ENCODE measurements at regions not wholly inside any gene's neighbourhood (a gene's known extent, or its start where the extent isn't known, plus 50 kb on each side); places are given as distances from the start of the nearest gene placed in this dataset.
"Not testable (repeated sequence)": the region's sequence is repeated elsewhere in the genome, so short reads cannot be mapped to it uniquely, and the experiment has no call there.

DNA sequence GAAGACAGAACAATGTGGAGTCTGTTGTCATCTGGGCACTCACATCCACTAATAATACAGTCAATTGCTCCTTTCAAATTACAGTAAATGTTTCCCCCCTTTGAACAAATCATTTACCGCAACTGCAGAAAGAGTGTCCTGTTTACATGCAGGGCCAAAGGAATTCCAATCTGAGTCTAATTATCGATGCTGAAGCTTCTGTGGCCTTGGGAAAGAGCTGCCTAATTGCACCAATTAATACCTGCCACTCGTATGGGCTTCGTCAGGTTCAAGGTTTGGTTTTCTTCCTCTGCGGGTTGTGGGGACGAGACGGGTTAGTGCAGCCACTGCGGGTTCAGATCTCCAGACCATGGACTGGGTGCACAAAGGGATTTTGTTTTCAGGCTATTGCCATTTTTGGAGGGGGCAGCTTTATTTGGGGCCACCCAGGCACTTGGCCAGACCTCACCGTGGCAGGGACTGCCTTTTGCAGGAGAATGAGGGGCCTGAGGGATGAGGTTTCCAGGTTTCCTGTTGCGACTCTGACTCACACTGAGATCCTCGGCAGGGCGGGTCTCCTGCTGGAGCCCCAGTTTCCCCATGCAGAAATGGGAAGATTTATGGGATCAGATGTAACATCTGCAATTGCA is 147.6 kb downstream of the MIAT start:
- no peak for DNase-seq (ENCODE audit: low read depth, low spot score)

- DNase-seq (ENCODE audit: low read depth, low spot score): no peak
Measured at GRCh38 chr22:26806445-26807175, 149.2 kb downstream of the MIAT start.

- no peak for DNase-seq (ENCODE audit: low read depth, low spot score)
Measured at GRCh38 chr22:26811647-26811992, 154.2 kb downstream of the MIAT start.

DNA sequence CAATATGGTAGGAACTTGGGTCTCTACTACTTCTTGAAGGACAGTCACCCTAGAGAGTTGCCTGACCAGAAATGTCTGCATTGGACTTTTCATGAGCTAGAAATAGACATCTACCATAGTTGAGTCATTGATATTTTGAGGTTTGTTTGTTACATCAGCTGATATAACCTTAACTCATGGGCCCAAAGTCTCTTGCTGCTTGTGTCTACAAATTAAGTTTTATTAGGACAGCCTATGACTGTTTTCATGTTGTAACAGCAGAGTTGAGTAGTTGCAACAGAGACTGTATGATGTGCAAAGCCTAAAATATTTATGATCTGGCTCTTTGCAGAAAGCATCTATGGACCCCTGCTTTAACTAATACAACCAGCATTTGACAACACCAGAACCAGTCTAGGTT is 155.3 kb downstream of the MIAT start:
- DNase-seq (ENCODE audit: low read depth, low spot score): no peak

DNA sequence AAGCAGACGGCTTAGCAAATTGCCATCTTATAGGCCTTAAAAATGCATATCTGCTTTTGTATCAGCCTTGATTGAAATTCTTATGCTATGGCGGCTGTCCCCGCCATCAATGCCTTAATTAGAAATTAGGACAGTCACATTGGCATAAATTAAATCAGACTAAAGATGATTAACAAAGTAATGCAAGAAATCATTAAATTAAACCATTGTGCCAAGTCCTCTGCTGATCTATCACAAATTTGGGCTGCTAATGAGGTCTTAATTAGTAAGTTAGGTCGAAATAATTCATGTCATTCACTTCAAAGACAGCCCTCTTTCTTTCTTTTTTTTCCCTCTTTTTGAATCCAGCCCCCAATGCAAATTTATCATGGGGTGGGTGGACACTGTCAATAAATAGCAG is 159.3 kb downstream of the MIAT start:
- no peak for DNase-seq (ENCODE audit: low read depth, low spot score)

DNA sequence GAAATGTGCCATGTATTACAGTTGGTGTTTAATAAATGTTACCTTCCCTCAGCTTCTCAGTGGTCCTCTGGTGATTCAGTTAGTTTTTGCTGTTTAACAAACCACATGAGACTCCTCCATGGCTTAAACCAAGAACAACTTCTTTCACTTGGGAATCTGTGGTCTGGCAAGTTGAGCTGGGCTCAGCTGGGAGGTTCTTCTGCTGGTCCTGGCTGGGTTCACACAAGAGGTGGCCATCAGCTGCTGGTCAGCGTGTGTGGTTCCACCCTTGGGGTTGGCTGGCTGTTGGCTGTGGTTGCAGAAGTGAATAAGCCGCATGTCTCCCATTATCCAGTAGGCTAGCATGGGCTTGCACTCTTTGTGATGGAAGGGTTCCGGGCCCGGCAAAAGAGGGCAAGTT is 160.5 kb downstream of the MIAT start:
- DNase-seq (ENCODE audit: low read depth, low spot score): no peak

- DNase-seq (ENCODE audit: low read depth, low spot score): no peak
Measured at GRCh38 chr22:26821854-26822253, 164.5 kb downstream of the MIAT start.

DNA sequence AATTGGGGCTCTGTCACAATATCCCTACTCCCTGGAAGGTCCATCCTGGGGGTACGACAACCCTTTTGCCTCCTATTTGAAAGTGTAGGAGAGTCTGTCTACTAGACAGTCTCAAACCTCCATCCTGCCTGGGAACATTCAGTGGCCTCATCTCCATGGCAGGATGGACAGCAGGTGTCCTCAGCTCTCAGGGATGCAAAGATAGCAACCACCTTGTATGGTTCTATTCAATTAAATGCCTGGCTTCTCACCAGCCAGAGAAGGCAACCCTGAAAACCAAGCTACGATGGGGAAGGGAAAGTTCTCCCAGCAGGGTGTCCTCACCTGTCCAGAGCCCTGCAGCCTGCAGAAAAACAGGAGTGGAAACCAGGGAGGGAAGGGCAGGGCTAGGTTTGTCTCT is 164.9 kb downstream of the MIAT start:
- no peak for DNase-seq (ENCODE audit: low read depth, low spot score)

GRCh38 chr22:26823966-26824365 is 166.6 kb downstream of the MIAT start:
- no peak for DNase-seq (ENCODE audit: low read depth, low spot score)

DNA sequence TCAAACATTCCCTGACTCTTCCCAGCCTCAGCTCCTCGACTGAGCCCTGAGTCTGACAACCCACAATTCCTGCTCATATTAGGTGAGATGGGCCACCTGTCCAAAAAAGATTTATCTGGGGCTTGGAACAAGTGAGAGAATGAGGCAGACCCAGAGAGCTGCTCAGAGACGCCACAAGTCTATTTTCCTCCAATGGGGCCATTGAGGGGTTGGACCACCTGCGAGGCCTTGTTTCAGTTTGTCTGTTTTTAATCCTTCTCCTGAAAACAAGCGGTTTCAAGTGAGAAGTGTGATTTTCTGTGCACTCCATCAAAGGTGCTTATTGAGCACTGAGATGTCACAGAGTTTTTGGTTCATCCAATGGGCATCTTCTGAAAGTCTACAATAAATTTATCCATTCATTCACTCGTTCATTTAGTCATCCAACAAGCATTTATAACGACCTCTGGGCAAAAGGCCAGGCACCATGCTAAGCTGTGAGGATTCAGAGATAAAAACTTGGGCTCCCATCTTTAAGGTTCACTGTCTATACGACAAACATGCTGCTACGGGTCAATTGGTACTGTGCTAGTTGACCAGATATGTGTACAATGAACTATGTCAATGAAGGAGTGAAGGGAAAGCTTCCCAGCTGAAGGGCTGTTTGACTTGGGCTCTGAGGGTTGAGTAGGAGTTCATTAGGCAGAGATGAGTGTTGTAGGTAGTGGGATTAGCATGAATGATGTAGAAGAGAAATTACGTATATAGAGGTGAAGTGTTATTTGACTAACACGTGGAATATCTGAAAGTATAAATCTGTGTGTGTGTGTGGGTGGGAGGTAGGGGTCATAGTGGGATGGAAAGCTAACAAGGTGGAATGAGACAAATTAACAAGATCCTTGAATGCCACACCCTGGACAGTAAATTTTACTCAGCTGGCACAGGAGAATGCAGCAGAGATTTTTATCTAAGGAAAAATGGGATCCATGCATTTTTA is 168.9 kb downstream of the MIAT start:
- DNase-seq (ENCODE audit: low read depth, low spot score): no peak

DNA sequence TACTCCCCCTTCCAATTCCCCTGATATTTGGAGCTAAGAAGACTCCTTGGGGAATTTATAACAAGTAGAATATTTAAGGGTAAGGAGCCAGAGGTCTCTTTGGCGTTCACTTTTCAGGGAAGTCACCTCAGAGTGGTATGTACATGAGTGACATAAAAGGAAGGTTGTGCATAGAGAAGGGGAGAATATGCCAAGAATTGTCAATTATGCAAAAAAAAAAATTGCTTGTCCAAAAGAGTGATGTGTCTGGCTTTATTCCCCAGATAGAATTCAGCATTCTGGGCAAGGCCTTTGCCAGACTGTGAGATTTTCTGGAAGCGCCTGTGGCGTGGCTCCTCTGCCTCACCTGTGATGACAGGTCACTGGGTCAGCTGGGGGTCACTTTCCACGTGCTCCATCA is 170.2 kb downstream of the MIAT start:
- no peak for DNase-seq (ENCODE audit: low read depth, low spot score)

DNA sequence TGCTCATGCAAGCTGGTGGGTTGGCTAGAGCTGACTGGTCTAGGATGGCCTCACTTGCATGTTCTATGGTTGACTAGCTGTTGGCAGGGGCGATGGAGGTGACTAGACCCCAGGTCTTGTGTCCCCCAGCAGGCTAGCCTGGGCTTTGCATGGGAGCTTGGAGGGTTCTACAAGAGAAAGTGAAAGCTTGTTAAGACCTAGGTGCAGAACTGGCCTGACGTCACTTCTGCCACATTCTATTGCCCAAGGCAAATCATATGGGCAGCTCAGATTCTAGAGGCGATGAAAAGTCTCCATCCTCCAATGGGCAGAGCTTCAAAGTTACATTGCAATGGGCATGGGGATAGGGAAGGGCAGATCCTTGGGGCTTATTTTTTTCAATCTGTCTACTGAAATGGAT is 170.9 kb downstream of the MIAT start:
- DNase-seq (ENCODE audit: low read depth, low spot score): no peak

GRCh38 chr22:26830837-26831236 is 173.4 kb downstream of the MIAT start:
- no peak for DNase-seq (ENCODE audit: low read depth, low spot score)

GRCh38 chr22:26835023-26835422 is 177.6 kb downstream of the MIAT start:
- DNase-seq (ENCODE audit: low read depth, low spot score): no peak

GRCh38 chr22:26835929-26836528 is 178.6 kb downstream of the MIAT start:
- DNase-seq (ENCODE audit: low read depth, low spot score): peak; percentile 12

DNA sequence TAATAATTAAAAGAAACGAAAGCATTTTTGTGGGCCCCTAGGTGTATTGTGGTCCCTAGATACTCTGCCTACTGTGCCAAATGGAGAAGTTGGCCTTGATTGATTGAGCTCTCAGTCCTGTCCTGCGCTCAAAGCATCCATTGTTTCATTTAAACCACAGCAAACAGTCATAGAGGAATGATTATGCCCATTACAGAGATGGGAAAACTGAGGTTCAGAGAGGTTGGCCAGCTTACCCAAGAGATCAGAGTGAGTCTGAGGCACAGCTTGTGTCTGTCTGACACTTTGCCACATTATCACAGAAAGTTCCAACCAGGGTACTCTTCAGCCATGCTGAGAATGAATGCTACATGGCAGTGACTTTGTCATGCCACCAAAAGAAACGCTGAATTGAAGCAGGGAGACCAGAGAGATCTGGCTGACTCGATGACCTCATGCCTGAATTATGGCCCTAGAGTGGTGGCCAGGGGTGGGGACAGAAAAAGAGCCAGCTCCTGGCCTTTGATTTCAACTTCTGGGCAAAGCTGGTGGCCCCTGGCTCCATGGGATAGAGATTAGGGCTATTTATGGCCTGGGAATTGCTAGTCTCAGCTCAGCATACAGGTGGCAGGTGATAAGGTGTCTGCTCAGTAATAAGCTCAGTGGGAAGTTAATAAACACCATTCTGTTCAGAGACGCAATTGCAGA is 180.5 kb downstream of the MIAT start:
- no peak for DNase-seq (ENCODE audit: low read depth, low spot score)

DNA sequence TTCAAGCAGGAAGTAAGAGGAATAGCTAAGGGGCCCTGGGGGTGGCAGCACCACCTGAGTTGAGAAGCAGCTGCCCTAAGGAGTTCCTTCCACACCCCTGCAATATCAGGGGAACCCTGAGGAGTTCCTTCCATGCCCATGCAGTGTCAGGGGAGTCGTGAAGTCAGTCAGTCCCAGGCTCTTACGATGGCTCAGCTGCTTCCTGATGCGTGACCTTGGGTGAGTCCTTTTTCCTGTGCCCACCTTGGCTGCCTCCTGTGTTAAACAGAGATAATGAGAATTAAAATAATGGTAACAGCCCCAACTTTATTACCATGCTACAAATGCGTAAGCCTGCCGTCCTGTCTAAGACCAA is 181.1 kb downstream of the MIAT start:
- DNase-seq (ENCODE audit: low read depth, low spot score): no peak

DNA sequence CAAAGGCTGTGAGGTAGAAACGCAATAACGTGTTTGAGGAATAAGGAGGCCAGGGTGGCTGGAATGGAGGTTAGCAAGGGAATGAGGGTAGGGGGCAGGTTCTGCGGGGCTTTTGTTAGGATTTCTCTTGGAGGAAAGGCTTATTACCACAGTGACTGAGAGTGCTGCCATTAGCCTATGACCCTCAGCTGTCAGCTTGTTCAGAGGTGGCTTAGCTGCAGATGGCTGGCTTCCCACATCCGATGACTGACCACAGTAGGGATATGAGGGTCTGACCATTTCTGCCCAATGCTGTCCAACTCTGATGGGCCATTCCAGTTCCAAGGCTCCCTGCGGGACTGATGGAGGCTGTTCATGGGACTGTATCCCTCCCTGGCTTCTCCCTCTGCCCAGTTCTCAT is 181.8 kb downstream of the MIAT start:
- no peak for DNase-seq (ENCODE audit: low read depth, low spot score)

- DNase-seq (ENCODE audit: low read depth, low spot score): not testable (repeated sequence)
Measured at GRCh38 chr22:26840770-26841169, 183.4 kb downstream of the MIAT start.

DNA sequence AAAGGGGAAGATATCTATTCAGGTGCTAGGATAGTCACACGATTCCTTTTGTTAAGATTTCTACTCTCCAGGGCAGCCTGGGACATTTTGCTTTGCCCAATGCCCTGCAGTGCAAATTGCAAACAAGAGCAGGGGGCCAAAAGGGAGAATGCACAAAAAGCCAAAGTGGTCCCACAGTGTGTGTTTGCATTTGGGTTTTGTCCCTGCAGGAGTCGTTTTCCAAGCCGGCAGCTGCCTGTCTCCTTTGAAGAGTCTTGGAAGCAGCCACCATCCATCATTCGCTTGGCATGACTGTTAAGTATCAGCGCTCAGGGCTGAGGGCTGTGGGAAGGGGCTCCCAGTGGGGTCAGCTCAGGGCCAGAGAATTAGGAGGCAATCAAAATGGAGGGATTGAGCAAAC is 184.7 kb downstream of the MIAT start:
- no peak for DNase-seq (ENCODE audit: low read depth, low spot score)

DNA sequence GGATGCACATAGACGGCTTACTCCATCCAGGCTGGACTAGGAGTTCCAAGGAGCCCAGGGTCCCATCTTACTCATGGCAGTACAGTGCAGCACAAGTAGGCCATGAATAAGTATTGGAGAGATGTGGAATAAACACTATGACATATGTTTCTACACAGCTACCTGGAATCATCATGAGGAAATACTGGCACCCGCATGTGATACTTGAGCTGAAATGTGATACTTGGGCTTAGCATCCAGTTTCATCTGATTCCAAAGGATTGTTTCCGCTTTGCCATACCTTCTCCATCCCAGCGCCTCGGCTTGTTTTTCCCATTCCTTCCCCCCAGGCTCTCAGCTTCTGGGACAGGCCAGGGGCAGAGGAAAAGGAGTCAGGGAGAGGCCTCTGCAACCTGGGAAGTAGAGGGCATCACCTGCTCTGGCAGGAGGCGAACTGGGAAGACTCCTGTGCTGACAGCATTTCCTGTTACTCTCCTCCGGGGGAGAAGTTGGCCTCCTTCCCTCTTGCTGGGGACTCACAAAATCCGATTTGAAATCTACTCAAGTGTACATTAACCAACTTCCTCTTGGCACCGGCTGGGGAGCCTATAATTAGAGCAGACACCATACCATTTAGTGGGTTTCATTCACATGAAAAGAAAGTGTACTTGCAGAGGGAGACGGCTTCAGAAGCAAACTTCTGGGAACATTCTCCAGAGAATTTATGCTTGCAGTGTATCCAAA is 187.8 kb downstream of the MIAT start:
- DNase-seq (ENCODE audit: low read depth, low spot score): no peak

Data from brain pericyte (primary cell).